Nephron progenitor cell (in vitro differentiated cells): ENCODE measurements at regions not wholly inside any gene's neighbourhood (a gene's known extent, or its start where the extent isn't known, plus 50 kb on each side); places are given as distances from the start of the nearest gene placed in this dataset.

ENCODE experiments used
- DNase-seq: peaks from one replicate; pipeline ENCODE4 v3.0.0; 2021
- H3K27ac Mint-ChIP-seq: 2 replicates; pipeline ENCODE4 v1.8.0; 2021; ENCODE audit warnings: mild to moderate bottlenecking, moderate library complexity, mixed read lengths
- H3K27me3 Mint-ChIP-seq: 2 replicates; pipeline ENCODE4 v1.8.0; 2021; ENCODE audit warnings: mild to moderate bottlenecking, low read depth, mixed read lengths; ENCODE audit not compliant: poor library complexity
- H3K36me3 Mint-ChIP-seq: 2 replicates; pipeline ENCODE4 v1.8.0; 2021; ENCODE audit warnings: low read depth, mixed read lengths
- H3K4me1 Mint-ChIP-seq: 2 replicates; pipeline ENCODE4 v1.8.0; 2021; ENCODE audit warnings: mixed read lengths
- H3K4me3 Mint-ChIP-seq: 2 replicates; pipeline ENCODE4 v1.8.0; 2021; ENCODE audit warnings: mild to moderate bottlenecking, moderate library complexity, mixed read lengths
- H3K9me3 Mint-ChIP-seq: 2 replicates; pipeline ENCODE4 v1.8.0; 2021; ENCODE audit warnings: mild to moderate bottlenecking, moderate library complexity, mixed read lengths
- TF ChIP-seq, protein P1 (sequence below): fragments of 200-600 bp; sonication (generic); IDR thresholded peaks from 2 replicates; pipeline ENCODE4 v1.5.0; 2021; ENCODE audit warnings: antibody characterized with exemption

GRCh38 chr5:4661836-4662235 is 478.3 kb upstream of the ADAMTS16 start:
- no peak overlapping the region for H3K4me3 Mint-ChIP-seq
- H3K36me3 Mint-ChIP-seq = no peaks in the 10 kb centered on the region
- no peaks in the 10 kb centered on the region for H3K27me3 Mint-ChIP-seq
- TF ChIP-seq, protein P1, sequence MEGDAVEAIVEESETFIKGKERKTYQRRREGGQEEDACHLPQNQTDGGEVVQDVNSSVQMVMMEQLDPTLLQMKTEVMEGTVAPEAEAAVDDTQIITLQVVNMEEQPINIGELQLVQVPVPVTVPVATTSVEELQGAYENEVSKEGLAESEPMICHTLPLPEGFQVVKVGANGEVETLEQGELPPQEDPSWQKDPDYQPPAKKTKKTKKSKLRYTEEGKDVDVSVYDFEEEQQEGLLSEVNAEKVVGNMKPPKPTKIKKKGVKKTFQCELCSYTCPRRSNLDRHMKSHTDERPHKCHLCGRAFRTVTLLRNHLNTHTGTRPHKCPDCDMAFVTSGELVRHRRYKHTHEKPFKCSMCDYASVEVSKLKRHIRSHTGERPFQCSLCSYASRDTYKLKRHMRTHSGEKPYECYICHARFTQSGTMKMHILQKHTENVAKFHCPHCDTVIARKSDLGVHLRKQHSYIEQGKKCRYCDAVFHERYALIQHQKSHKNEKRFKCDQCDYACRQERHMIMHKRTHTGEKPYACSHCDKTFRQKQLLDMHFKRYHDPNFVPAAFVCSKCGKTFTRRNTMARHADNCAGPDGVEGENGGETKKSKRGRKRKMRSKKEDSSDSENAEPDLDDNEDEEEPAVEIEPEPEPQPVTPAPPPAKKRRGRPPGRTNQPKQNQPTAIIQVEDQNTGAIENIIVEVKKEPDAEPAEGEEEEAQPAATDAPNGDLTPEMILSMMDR = no peak
- DNase-seq = no peak
- H3K9me3 Mint-ChIP-seq = peaks cover 6% of the 10 kb centered on the region
- H3K27ac Mint-ChIP-seq = no peak overlapping the region
- H3K4me1 Mint-ChIP-seq = peaks cover 24% of the 10 kb centered on the region

GRCh38 chr5:4662756-4663155 is 477.4 kb upstream of the ADAMTS16 start:
- peaks cover 6% of the 10 kb centered on the region for H3K9me3 Mint-ChIP-seq
- no peak overlapping the region for H3K27ac Mint-ChIP-seq
- peaks cover 24% of the 10 kb centered on the region for H3K4me1 Mint-ChIP-seq
- no peaks in the 10 kb centered on the region for H3K36me3 Mint-ChIP-seq
- no peak overlapping the region for H3K4me3 Mint-ChIP-seq
- H3K27me3 Mint-ChIP-seq = no peaks in the 10 kb centered on the region
- TF ChIP-seq, protein P1 = no peak
- DNase-seq = no peak

GRCh38 chr5:4665911-4666310 is 474.2 kb upstream of the ADAMTS16 start:
- peaks cover 28% of the 10 kb centered on the region for H3K4me1 Mint-ChIP-seq
- no peaks in the 10 kb centered on the region for H3K9me3 Mint-ChIP-seq
- TF ChIP-seq, protein P1 = no peak
- no peak overlapping the region for H3K27ac Mint-ChIP-seq
- no peaks in the 10 kb centered on the region for H3K36me3 Mint-ChIP-seq
- no peak overlapping the region for H3K4me3 Mint-ChIP-seq
- DNase-seq = no peak
- H3K27me3 Mint-ChIP-seq = no peaks in the 10 kb centered on the region

- H3K9me3 Mint-ChIP-seq = no peaks in the 10 kb centered on the region
- DNase-seq = no peak
- H3K27me3 Mint-ChIP-seq = no peaks in the 10 kb centered on the region
- H3K4me1 Mint-ChIP-seq = peaks cover 6% of the 10 kb centered on the region
- H3K27ac Mint-ChIP-seq = no peak overlapping the region
- TF ChIP-seq, protein P1 = no peak
- H3K36me3 Mint-ChIP-seq = no peaks in the 10 kb centered on the region
- no peak overlapping the region for H3K4me3 Mint-ChIP-seq
These were observed 466.0 kb upstream of the ADAMTS16 start for GRCh38 chr5:4674166-4674565.

DNA sequence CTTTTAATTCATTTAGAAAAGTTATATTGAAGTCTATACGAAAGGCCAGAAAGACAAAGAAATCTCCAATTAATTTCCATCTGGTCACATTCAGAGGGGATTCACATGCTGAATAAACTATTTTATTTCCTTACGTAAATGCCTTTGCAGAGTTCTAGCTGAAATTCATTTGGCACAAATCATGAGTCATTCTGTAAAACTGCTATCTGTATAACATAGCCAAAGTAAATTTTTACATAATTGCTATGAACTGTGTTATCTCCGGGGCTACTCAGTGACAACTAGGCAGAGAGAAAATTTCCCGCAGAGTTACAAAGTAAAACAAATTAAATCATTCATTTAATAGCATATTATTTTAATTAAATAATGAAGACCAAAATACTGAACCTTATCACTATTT is 463.2 kb upstream of the ADAMTS16 start:
- peaks cover 17% of the 10 kb centered on the region for H3K9me3 Mint-ChIP-seq
- H3K4me1 Mint-ChIP-seq = peaks cover 6% of the 10 kb centered on the region
- TF ChIP-seq, protein P1 = no peak
- H3K4me3 Mint-ChIP-seq = no peak overlapping the region
- no peak overlapping the region for H3K27ac Mint-ChIP-seq
- no peak for DNase-seq
- H3K36me3 Mint-ChIP-seq = no peaks in the 10 kb centered on the region
- H3K27me3 Mint-ChIP-seq = peaks cover 8% of the 10 kb centered on the region

DNA sequence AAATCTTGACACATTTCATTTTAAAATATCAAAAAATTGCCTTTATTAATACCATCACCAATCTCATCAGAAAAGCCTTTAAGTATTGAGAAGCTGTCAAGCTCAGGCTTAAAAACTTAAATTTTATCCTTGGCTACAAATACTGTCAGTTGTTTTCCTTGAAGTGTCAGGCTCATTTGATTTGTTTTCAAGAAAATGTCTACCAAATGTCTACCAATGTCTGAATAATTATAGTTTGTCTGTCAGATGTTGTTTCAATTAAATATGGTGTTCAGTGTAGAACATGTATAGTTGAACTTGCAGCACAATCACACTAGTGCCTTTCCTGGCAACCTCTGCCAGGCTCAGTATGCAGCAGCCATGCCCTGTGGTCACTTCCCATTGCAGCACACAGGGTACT is 455.2 kb upstream of the ADAMTS16 start:
- Mint-ChIP-seq H3K4me3 (no peak overlapping the region), H3K27ac (no peak overlapping the region)
- DNase-seq = no peak

More for the DNA sequence above, 455.2 kb upstream of the ADAMTS16 start:
- Mint-ChIP-seq H3K36me3 (no peaks in the 10 kb centered on the region), H3K9me3 (peaks cover 47% of the 10 kb centered on the region), H3K4me1 (no peaks in the 10 kb centered on the region), H3K27me3 (peaks cover 4% of the 10 kb centered on the region)
- TF ChIP-seq, protein P1 = no peak
